CD4-positive, alpha-beta T cell treated with Interleukin-6 at 100 ng/mL for 8 hours (primary cell): ENCODE measurements at regions not wholly inside any gene's neighbourhood (a gene's known extent, or its start where the extent isn't known, plus 50 kb on each side); places are given as distances from the start of the nearest gene placed in this dataset.
"Not testable (repeated sequence)": the region's sequence is repeated elsewhere in the genome, so short reads cannot be mapped to it uniquely, and the experiment has no call there.

Experiments used
- DNase-seq: peaks from one replicate; pipeline ENCODE4 v3.0.0-alpha.2; 2020; ENCODE audit warnings: mixed read lengths, low spot score

- no peak for DNase-seq
Observed at GRCh38 chr1:222065234-222065633, 323.3 kb upstream of the DUSP10 start.

GRCh38 chr1:222064388-222065211 lies 322.7 kb upstream of the DUSP10 start:
- DNase-seq, result no peak

- DNase-seq, result no peak
Observed at GRCh38 chr1:222062640-222063039, 320.8 kb upstream of the DUSP10 start.

- DNase-seq, result no peak
Observed at GRCh38 chr1:222061711-222062359, 319.9 kb upstream of the DUSP10 start.

GRCh38 chr1:222060210-222060916 lies 318.5 kb upstream of the DUSP10 start:
- DNase-seq, result no peak

GRCh38 chr1:222058249-222058648 lies 316.4 kb upstream of the DUSP10 start:
- DNase-seq, result no peak

- DNase-seq, result no peak
Observed at GRCh38 chr1:222057162-222057561, 315.3 kb upstream of the DUSP10 start.

- no peak for DNase-seq
Observed at GRCh38 chr1:222054416-222054815, 312.5 kb upstream of the DUSP10 start.

GRCh38 chr1:222053790-222054294 lies 312.0 kb upstream of the DUSP10 start:
- DNase-seq, result no peak

GRCh38 chr1:222051311-222051710 lies 309.4 kb upstream of the DUSP10 start:
- not testable (repeated sequence) for DNase-seq

- not testable (repeated sequence) for DNase-seq
Observed at GRCh38 chr1:222049661-222050060, 307.8 kb upstream of the DUSP10 start.

GRCh38 chr1:222049176-222049575 lies 307.3 kb upstream of the DUSP10 start:
- DNase-seq, result no peak

- no peak for DNase-seq
Observed at GRCh38 chr1:222048094-222048595, 306.3 kb upstream of the DUSP10 start.

- no peak for DNase-seq
Observed at GRCh38 chr1:222047366-222047765, 305.5 kb upstream of the DUSP10 start.

- DNase-seq, result no peak
Observed at GRCh38 chr1:222046684-222047263, 304.9 kb upstream of the DUSP10 start.

GRCh38 chr1:222045786-222046185 lies 303.9 kb upstream of the DUSP10 start:
- no peak for DNase-seq

GRCh38 chr1:222045236-222045635 lies 303.3 kb upstream of the DUSP10 start:
- no peak for DNase-seq

- no peak for DNase-seq
Observed at GRCh38 chr1:222043444-222044292, 301.8 kb upstream of the DUSP10 start.

GRCh38 chr1:222042120-222042519 lies 300.2 kb upstream of the DUSP10 start:
- DNase-seq, result no peak

- DNase-seq, result no peak
Observed at GRCh38 chr1:222040955-222041354, 299.1 kb upstream of the DUSP10 start.
